ENCODE measurements at regions not wholly inside any gene's neighbourhood (a gene's known extent, or its start where the extent isn't known, plus 50 kb on each side); places are given as distances from the start of the nearest gene placed in this dataset.

DNA sequence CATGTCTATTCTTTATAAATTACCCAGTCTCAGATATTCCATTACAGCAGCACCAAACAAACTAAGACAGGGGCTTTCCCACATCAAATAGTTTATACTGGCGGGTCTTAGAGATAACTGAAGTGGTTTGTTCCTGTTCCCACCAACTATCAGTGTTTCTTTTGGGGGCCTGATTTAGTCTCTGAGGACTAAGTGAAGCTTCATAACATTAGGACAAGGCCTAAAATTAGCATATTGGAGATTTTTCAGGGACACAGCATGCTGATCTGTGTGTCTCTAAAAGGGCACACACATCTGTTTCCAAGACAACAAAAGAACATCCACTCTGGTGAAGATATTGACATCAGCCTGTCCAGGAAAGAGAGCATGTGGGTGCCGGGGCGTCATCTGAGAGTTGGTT is 72.6 kb upstream of the SEMA6D start:
- TF ChIP-seq TAF1 (IDR thresholded peaks at IDR 0.05; ENCODE audit: borderline replicate concordance, low read depth, low read length), result no peak
- no peak for TF ChIP-seq POLR2A (IDR thresholded peaks at IDR 0.05; ENCODE audit: low read depth, low read length)
- no peak for TF ChIP-seq POLR2AphosphoS5 (IDR thresholded peaks at IDR 0.05; ENCODE audit: low read depth, low read length)
- no peak for DNase-seq (ENCODE audit: insufficient read length)
- no peak for FAIRE-seq

DNA sequence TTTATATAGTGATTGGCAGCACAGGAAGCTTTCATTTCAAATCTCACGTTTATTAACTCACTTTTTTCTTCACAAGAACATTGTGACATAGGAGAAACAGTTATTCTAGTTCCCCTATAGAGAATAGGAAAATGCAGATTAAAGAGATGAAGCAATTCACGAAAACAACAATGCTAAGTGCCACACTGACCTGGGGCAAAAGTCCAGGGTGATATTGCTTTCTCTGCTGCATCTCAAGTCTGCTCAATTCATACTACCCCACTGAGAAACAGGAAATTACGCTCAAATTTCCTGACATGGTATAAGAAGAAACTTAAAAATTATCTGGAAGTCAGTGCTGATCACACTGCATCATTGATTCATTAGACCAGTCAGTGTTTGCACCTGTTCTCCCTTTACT is 66.7 kb upstream of the SEMA6D start:
- FAIRE-seq, result no peak
- no peak for DNase-seq (ENCODE audit: insufficient read length)
- TF ChIP-seq POLR2AphosphoS5 (IDR thresholded peaks at IDR 0.05; ENCODE audit: low read depth, low read length) (no peak), POLR2A (IDR thresholded peaks at IDR 0.05; ENCODE audit: low read depth, low read length) (no peak), TAF1 (IDR thresholded peaks at IDR 0.05; ENCODE audit: borderline replicate concordance, low read depth, low read length) (no peak)

DNA sequence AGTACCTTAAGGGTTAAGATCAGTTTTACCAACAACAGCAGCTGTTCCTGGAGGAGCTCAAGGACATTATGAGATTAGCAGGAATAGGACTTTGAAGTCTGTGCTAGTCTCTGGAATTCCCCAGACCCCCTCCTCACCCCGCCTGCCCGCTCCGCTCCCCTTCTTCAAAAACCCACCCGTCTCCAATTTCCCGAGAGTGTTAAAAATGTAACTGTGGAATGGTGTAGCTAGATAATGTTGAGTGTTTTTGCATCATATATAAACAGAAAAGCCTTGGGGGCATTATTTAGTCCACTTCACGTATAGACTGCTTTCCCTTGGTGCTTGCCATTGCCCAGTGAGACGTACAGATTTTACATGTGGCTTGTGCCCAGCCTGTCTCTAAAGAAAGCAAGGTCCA is 65.0 kb upstream of the SEMA6D start:
- TF ChIP-seq POLR2A (IDR thresholded peaks at IDR 0.05; ENCODE audit: low read depth, low read length) (no peak), POLR2AphosphoS5 (IDR thresholded peaks at IDR 0.05; ENCODE audit: low read depth, low read length) (no peak), TAF1 (IDR thresholded peaks at IDR 0.05; ENCODE audit: borderline replicate concordance, low read depth, low read length) (no peak)
- FAIRE-seq, result no peak
- no peak for DNase-seq (ENCODE audit: insufficient read length)

DNA sequence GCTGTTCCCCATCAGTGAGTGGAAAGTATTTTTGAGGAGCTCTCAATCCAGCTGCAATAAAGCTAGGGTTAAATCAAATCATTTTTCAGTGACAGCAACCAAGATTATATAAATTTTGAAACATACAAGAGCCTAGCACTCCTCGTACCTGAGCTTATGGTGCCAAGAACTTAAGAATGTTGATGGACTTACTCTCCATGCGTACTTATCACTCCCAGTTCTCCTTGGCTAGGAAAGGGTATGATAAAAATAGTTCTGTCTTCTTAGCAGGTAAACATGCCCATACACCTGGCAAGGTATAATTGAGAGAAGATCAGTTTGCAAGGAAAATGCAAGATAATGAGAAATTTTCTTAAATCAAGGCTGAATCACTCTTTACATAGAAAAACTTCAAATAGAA is 64.5 kb upstream of the SEMA6D start:
- no peak for FAIRE-seq
- no peak for TF ChIP-seq TAF1 (IDR thresholded peaks at IDR 0.05; ENCODE audit: borderline replicate concordance, low read depth, low read length)
- DNase-seq (ENCODE audit: insufficient read length), result no peak

DNA sequence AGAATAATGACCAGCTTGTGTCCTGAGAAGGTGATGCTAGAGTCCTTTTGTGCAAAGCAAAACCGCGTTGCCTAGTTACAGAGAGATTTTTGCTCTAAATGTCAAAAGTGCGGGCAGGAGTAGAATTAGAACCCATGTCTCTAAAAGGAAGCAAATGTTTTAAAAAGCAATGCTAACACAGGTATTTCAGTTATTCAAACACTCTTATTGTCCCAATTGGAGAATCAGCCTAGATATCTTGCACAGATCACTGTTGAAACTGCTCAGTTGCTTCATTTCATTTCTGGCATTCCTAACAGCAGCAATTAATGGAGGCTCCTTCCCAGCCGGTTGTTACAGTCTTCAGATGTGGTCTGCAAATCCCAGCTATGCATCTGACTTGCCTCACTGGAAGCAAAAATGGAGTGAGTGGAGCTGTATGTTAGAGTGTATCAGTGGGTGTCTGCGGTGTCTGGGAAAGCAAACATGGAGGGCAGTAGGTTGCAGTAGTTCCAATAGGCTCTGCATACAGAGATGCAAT is 55.6 kb upstream of the SEMA6D start:
- DNase-seq (ENCODE audit: insufficient read length) (no peak), FAIRE-seq (no peak)
- TF ChIP-seq TAF1 (IDR thresholded peaks at IDR 0.05; ENCODE audit: borderline replicate concordance, low read depth, low read length), result no peak
- no peak for TF ChIP-seq POLR2AphosphoS5 (IDR thresholded peaks at IDR 0.05; ENCODE audit: low read depth, low read length)
- TF ChIP-seq POLR2A (IDR thresholded peaks at IDR 0.05; ENCODE audit: low read depth, low read length), result no peak

DNA sequence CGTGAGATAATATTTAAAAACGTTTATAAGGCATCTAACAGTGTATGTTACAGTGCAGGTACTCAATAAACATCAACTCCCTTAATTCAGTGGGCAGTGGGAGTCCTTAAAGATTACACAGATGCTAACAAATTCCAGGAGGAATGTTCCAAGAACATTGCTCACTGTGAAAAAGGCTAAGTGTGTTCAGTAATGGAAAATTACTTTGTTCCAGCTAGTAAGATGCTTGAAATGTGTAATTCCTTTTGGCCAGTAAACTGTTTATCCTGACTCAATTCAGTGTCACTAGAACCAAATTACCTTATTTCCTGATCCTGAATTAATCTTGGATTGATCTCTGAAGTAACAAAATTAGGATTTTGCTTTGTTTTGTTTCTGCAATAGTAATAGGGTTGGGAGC is 54.2 kb upstream of the SEMA6D start:
- FAIRE-seq (no peak), DNase-seq (ENCODE audit: insufficient read length) (no peak)
- TF ChIP-seq POLR2A (IDR thresholded peaks at IDR 0.05; ENCODE audit: low read depth, low read length) (no peak), POLR2AphosphoS5 (IDR thresholded peaks at IDR 0.05; ENCODE audit: low read depth, low read length) (no peak), TAF1 (IDR thresholded peaks at IDR 0.05; ENCODE audit: borderline replicate concordance, low read depth, low read length) (no peak)

All from GM12892 (cell line).